K562 (cell line): ENCODE measurements at regions not wholly inside any gene's neighbourhood (a gene's known extent, or its start where the extent isn't known, plus 50 kb on each side); places are given as distances from the start of the nearest gene placed in this dataset.

ENCODE experiments used
- ATAC-seq: fragments of 200-7000 bp; cut with Tn5 transposase; 3 replicates; pipeline ENCODE4 v1.9.1; 2020; ENCODE audit warnings: moderate library complexity
- BruUV-seq: library from RNA; stranded (reverse); fragments of 400-500 nt; replicated peaks from 2 replicates; lab custom pipeline; 2021; lab: Mats Ljungman, UMichigan
- CTCF ChIA-PET: fragments of 300-600 bp; formaldehyde crosslinking; extraction: SDS; loops from one replicate; lab custom pipeline; 2021; ENCODE audit warnings: low intra/inter-chr PET ratio; lab: Yijun Ruan, JAX
- POLR2A ChIA-PET: fragments of 300-600, 350-650 bp; sonication (Branson Sonifier 250); formaldehyde crosslinking; extraction: SDS; loops from one replicate; lab custom pipeline; 2021; ENCODE audit warnings: antibody characterized with exemption, inconsistent platforms; lab: Yijun Ruan, JAX
- DNase-seq, 4 experiments: peaks; one replicate each; pipeline versions ENCODE4 v3.0.0 to v3.0.0-alpha.2; 2011 to 2018; ENCODE audit warnings: low spot score in 3 of 4, mixed read lengths in 3 of 4; ENCODE audit errors: extremely low read depth in 1 of 4
- FAIRE-seq: peaks from 2 replicates; lab custom pipeline; 2011; peaks lifted over from hg19 to GRCh38; lab: Jason Lieb, UNC
- H2AFZ ChIP-seq: 2 replicates; pipeline ENCODE4 v1.6.0; 2011; ENCODE audit warnings: low read depth, low read length, control low read depth, inconsistent platforms
- H3K27ac ChIP-seq: fragments of 200-600 bp; 3 replicates; pipeline ENCODE4 v1.8.0; 2011; ENCODE audit warnings: low read depth, mild to moderate bottlenecking, control low read depth, inconsistent platforms, low read length, moderate library complexity, mixed read lengths; ENCODE audit errors: extremely low read depth
- H3K27me3 ChIP-seq, 2 experiments: fragments of 300-600 bp in 1 of 2; 2 replicates in 1 of 2; 3 replicates in 1 of 2; pipeline versions ENCODE4 v1.6.0 to v1.8.0; 2011; ENCODE audit warnings: inconsistent platforms in 2 of 2, low read length in 2 of 2, mild to moderate bottlenecking in 1 of 2, mixed read lengths in 1 of 2, moderate library complexity in 1 of 2; ENCODE audit not compliant: control insufficient read depth in 2 of 2, insufficient read depth in 2 of 2
- H3K36me3 ChIP-seq: fragments of 300-600 bp; 3 replicates; pipeline ENCODE4 v1.8.0; 2011; ENCODE audit warnings: mild to moderate bottlenecking, low read length, inconsistent platforms; ENCODE audit not compliant: control insufficient read depth, insufficient read depth
- H3K4me1 ChIP-seq, 2 experiments: fragments of 200-600 bp in 1 of 2; replicated peaks in 1 of 2; 2 replicates in 1 of 2; 3 replicates in 1 of 2; pipeline versions ENCODE4 v1.5.1 to v1.8.0; 2011; ENCODE audit warnings: inconsistent platforms in 2 of 2, low read length in 2 of 2, mild to moderate bottlenecking in 1 of 2, mixed read lengths in 1 of 2, moderate library complexity in 1 of 2; ENCODE audit not compliant: control insufficient read depth in 2 of 2, insufficient read depth in 2 of 2
- H3K4me2 ChIP-seq: 2 replicates; pipeline ENCODE4 v1.6.1; 2011; ENCODE audit warnings: low read length, control low read depth, inconsistent platforms, mixed read lengths; ENCODE audit not compliant: insufficient read depth
- H3K4me3 ChIP-seq: fragments of 200-600 bp; sonication (generic), shearing (Covaris generic); 2 replicates; pipeline ENCODE4 v1.5.1; 2016; ENCODE audit warnings: control low read depth, inconsistent platforms
- H3K79me2 ChIP-seq: fragments of 200-600 bp; 3 replicates; pipeline ENCODE4 v1.8.0; 2011; ENCODE audit warnings: low read length, inconsistent platforms; ENCODE audit not compliant: control insufficient read depth, insufficient read depth
- H3K9ac ChIP-seq, 2 experiments: 2 replicates each; pipeline versions ENCODE4 v1.6.0 to v1.6.1; 2011; ENCODE audit warnings: low read depth in 2 of 2, low read length in 2 of 2, control low read depth in 1 of 2, inconsistent platforms in 1 of 2, mild to moderate bottlenecking in 1 of 2, mixed read lengths in 1 of 2; ENCODE audit not compliant: insufficient read depth in 1 of 2
- H3K9me1 ChIP-seq: one replicate; pipeline ENCODE4 v1.6.0; 2011; ENCODE audit warnings: inconsistent platforms, mild to moderate bottlenecking, low read length, moderate library complexity; ENCODE audit not compliant: control insufficient read depth, insufficient read depth
- H3K9me3 ChIP-seq: replicated peaks from 2 replicates; pipeline ENCODE4 v1.5.1; 2011; ENCODE audit warnings: low read depth, low read length, inconsistent platforms; ENCODE audit not compliant: control insufficient read depth, insufficient read depth
- H4K20me1 ChIP-seq: replicated peaks from 2 replicates; pipeline ENCODE4 v1.6.1; 2011; ENCODE audit warnings: low read length, inconsistent platforms, mixed read lengths; ENCODE audit not compliant: control insufficient read depth, insufficient read depth
- CREBBP ChIP-seq: IDR thresholded peaks from one replicate; pipeline ENCODE4 v1.6.1; 2012; ENCODE audit warnings: low read depth, mild to moderate bottlenecking, control low read depth, inconsistent platforms, low read length
- ELF2 ChIP-seq: fragments of 250-450 bp; sonication (Bioruptor Pico); IDR thresholded peaks from 2 replicates; pipeline ENCODE4 v1.5.0; 2021; ENCODE audit warnings: mild to moderate bottlenecking
- FOSL1 ChIP-seq: fragments of 200-800 bp; sonication (Bioruptor generic); conservative IDR thresholded peaks from 2 replicates; pipeline ENCODE4 v1.6.1; 2016; ENCODE audit warnings: missing genetic modification characterization, missing compliant biosample characterization
- FOXJ3 ChIP-seq: sonication (generic); formaldehyde crosslinking; IDR thresholded peaks from 2 replicates; pipeline ENCODE4 v1.4.0; 2020; ENCODE audit warnings: mild to moderate bottlenecking, missing genetic modification reagents
- GATAD2A ChIP-seq: fragments of 450-650 bp; IDR thresholded peaks from 2 replicates; pipeline ENCODE4 v1.6.1; 2017
- HDAC3 ChIP-seq: fragments of 450-650 bp; IDR thresholded peaks from 2 replicates; pipeline ENCODE4 v1.6.1; 2018; ENCODE audit warnings: borderline replicate concordance, mild to moderate bottlenecking, moderate library complexity; ENCODE audit not compliant: partially characterized antibody
- KLF10 ChIP-seq: fragments of 250-450 bp; sonication (Bioruptor Pico); IDR thresholded peaks from 2 replicates; pipeline ENCODE4 v1.6.1; 2021; ENCODE audit warnings: matching md5 sums
- PHF20 ChIP-seq: fragments of 450-650 bp; IDR thresholded peaks from 2 replicates; pipeline ENCODE4 v1.6.1; 2018; ENCODE audit not compliant: partially characterized antibody
- POLR3G ChIP-seq: IDR thresholded peaks from 2 replicates; pipeline ENCODE4 v1.6.1; 2011; ENCODE audit not compliant: insufficient read length, insufficient replicate concordance; ENCODE audit errors: extremely low read depth
- SIN3A ChIP-seq, 2 experiments: fragments of 150-350 bp in 1 of 2; IDR thresholded peaks; 2 replicates each; pipeline ENCODE4 v1.6.1; 2011 to 2016; ENCODE audit warnings: borderline replicate concordance in 2 of 2, low read depth in 2 of 2, low read length in 2 of 2, mild to moderate bottlenecking in 2 of 2, moderate library complexity in 2 of 2; ENCODE audit not compliant: control insufficient read depth in 1 of 2
- TAL1 ChIP-seq: fragments of 450-650 bp; IDR thresholded peaks from 2 replicates; pipeline ENCODE4 v1.6.1; 2016; ENCODE audit warnings: mild to moderate bottlenecking
- TRIM24 ChIP-seq, 2 experiments: fragments of 450-650 bp; IDR thresholded peaks; 2 replicates each; pipeline ENCODE4 v1.6.1; 2016
- ZNF316 ChIP-seq: fragments of 450-650 bp; IDR thresholded peaks from 2 replicates; pipeline ENCODE4 v1.6.1; 2016
- ZNF41 ChIP-seq: fragments of 250-450 bp; sonication (Bioruptor Pico); conservative IDR thresholded peaks from 2 replicates; pipeline ENCODE4 v1.4.0; 2020; ENCODE audit warnings: mild to moderate bottlenecking
- WGBS: fragments of 100-300 bp; shearing (Covaris generic); methylation state at CpG from one replicate; pipeline ENCODE4 v1.1.6; 2016; ENCODE audit warnings: low coverage, mixed read lengths; ENCODE audit not compliant: insufficient coverage; ENCODE audit errors: missing lambda C conversion rate; 5-methylcytosine and 5-hydroxymethylcytosine counted together
- in situ Hi-C: fragments of 300-500 bp; cut with MboI; formaldehyde crosslinking; loops from 4 replicates; pipeline ENCODE4 v1.15.0; 2018; ENCODE audit warnings: inconsistent platforms, mixed read lengths
- intact Hi-C: fragments of 100-400 bp; cut with micrococcal nuclease; formaldehyde crosslinking; loops from 2 replicates; pipeline ENCODE4 v1.14.2; 2022
- TF ChIP-seq, protein P1 (sequence below): fragments of 250-450 bp; sonication (Bioruptor Pico); IDR thresholded peaks from 2 replicates; pipeline ENCODE4 v1.5.0; 2020; ENCODE audit warnings: mild to moderate bottlenecking, borderline replicate concordance
- TF ChIP-seq, protein P2 (sequence below): fragments of 250-450 bp; sonication (Bioruptor Pico); IDR thresholded peaks from 2 replicates; pipeline ENCODE4 v1.8.0; 2022; ENCODE audit warnings: inconsistent platforms, mild to moderate bottlenecking, moderate library complexity, borderline replicate concordance
- TF ChIP-seq, protein P3 (sequence below): fragments of 200-400 bp; formaldehyde crosslinking; IDR thresholded peaks from 2 replicates; pipeline ENCODE4 v1.6.1; 2017; ENCODE audit warnings: mild to moderate bottlenecking, low read depth, low read length, moderate library complexity
- TF ChIP-seq, protein P4 (sequence below): fragments of 250-450 bp; sonication (Bioruptor Pico); IDR thresholded peaks from 2 replicates; pipeline ENCODE4 v1.8.0; 2021; ENCODE audit warnings: borderline replicate concordance, mild to moderate bottlenecking, moderate library complexity; ENCODE audit not compliant: poor library complexity, severe bottlenecking

DNA sequence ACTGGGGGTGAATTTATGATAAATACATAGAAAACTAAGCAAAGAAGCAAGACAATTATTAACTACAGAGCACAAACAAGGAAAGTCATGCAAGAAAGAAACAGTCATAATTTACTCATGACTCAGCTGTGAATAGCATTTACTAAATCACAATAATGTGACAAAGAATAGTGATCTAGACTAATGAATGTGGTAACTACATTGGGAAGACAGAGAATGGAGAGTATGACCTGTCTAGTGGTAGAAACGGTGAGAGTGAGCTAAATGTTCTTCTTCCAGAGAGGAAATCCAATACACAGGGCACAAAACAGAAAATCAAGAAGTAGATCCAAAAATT, 153.5 kb upstream of the DST start:
- FAIRE-seq, result no peak

More for the DNA sequence above, 153.5 kb upstream of the DST start:
- H3K4me3 ChIP-seq, result no peak overlapping the region
- POLR2A ChIA-PET, result no interaction called here
- H3K4me2 ChIP-seq, result no peak overlapping the region
- ATAC-seq (no peak), DNase-seq (no peak)
- CTCF ChIA-PET, result no interaction called here
- intact Hi-C loops, result no loop called here
- H3K9ac ChIP-seq, result no peak overlapping the region
- no peaks in the 10 kb centered on the region for H3K36me3 ChIP-seq
- no peaks in the 10 kb centered on the region for H3K4me1 ChIP-seq
- 0% methylated on average over 1 of the region's 1 CpG for WGBS
- no peaks in the 10 kb centered on the region for H3K9me3 ChIP-seq
- no peak overlapping the region for H3K27ac ChIP-seq
- H2AFZ ChIP-seq, result no peak overlapping the region
- H3K9me1 ChIP-seq, result no peaks in the 10 kb centered on the region
- no peaks in the 10 kb centered on the region for H3K79me2 ChIP-seq
- in situ Hi-C loops, result no loop called here
- TF ChIP-seq, protein P1, sequence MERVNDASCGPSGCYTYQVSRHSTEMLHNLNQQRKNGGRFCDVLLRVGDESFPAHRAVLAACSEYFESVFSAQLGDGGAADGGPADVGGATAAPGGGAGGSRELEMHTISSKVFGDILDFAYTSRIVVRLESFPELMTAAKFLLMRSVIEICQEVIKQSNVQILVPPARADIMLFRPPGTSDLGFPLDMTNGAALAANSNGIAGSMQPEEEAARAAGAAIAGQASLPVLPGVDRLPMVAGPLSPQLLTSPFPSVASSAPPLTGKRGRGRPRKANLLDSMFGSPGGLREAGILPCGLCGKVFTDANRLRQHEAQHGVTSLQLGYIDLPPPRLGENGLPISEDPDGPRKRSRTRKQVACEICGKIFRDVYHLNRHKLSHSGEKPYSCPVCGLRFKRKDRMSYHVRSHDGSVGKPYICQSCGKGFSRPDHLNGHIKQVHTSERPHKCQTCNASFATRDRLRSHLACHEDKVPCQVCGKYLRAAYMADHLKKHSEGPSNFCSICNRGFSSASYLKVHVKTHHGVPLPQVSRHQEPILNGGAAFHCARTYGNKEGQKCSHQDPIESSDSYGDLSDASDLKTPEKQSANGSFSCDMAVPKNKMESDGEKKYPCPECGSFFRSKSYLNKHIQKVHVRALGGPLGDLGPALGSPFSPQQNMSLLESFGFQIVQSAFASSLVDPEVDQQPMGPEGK, result no peak
- TF ChIP-seq, protein P2, sequence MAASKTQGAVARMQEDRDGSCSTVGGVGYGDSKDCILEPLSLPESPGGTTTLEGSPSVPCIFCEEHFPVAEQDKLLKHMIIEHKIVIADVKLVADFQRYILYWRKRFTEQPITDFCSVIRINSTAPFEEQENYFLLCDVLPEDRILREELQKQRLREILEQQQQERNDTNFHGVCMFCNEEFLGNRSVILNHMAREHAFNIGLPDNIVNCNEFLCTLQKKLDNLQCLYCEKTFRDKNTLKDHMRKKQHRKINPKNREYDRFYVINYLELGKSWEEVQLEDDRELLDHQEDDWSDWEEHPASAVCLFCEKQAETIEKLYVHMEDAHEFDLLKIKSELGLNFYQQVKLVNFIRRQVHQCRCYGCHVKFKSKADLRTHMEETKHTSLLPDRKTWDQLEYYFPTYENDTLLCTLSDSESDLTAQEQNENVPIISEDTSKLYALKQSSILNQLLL (CRISPR knock-in tag), result no peak
- TF ChIP-seq TRIM24 (IDR thresholded peaks at IDR 0.05), result no peak
- TF ChIP-seq, protein P3, sequence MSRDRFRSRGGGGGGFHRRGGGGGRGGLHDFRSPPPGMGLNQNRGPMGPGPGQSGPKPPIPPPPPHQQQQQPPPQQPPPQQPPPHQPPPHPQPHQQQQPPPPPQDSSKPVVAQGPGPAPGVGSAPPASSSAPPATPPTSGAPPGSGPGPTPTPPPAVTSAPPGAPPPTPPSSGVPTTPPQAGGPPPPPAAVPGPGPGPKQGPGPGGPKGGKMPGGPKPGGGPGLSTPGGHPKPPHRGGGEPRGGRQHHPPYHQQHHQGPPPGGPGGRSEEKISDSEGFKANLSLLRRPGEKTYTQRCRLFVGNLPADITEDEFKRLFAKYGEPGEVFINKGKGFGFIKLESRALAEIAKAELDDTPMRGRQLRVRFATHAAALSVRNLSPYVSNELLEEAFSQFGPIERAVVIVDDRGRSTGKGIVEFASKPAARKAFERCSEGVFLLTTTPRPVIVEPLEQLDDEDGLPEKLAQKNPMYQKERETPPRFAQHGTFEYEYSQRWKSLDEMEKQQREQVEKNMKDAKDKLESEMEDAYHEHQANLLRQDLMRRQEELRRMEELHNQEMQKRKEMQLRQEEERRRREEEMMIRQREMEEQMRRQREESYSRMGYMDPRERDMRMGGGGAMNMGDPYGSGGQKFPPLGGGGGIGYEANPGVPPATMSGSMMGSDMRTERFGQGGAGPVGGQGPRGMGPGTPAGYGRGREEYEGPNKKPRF, result no peak
- no peak for TF ChIP-seq GATAD2A
- no peak for TF ChIP-seq FOXJ3 (CRISPR knock-in tag)
- TF ChIP-seq HDAC3, result no peak
- no peak for TF ChIP-seq ZNF41 (CRISPR knock-in tag)
- no peak for TF ChIP-seq PHF20
- no peak for TF ChIP-seq SIN3A (IDR thresholded peaks at IDR 0.05; ENCODE audit: borderline replicate concordance in 2 of 2, control insufficient read depth in 1 of 2, low read depth in 2 of 2, low read length in 2 of 2)
- TF ChIP-seq ZNF316, result no peak
- TF ChIP-seq POLR3G, result no peak
- TF ChIP-seq TAL1, result no peak
- no peak for TF ChIP-seq CREBBP
- TF ChIP-seq ELF2 (CRISPR knock-in tag), result no peak
- TF ChIP-seq FOSL1 (tag), result no peak
- TF ChIP-seq KLF10 (CRISPR knock-in tag), result no peak
- TF ChIP-seq, protein P4, sequence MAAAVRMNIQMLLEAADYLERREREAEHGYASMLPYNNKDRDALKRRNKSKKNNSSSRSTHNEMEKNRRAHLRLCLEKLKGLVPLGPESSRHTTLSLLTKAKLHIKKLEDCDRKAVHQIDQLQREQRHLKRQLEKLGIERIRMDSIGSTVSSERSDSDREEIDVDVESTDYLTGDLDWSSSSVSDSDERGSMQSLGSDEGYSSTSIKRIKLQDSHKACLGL (CRISPR knock-in tag), result no peak
- BruUV-seq, result no TSS peak
- no peaks in the 10 kb centered on the region for H4K20me1 ChIP-seq
- H3K27me3 ChIP-seq, result no peaks in the 10 kb centered on the region
